HCT116 (cell line): ENCODE measurements at regions not wholly inside any gene's neighbourhood (a gene's known extent, or its start where the extent isn't known, plus 50 kb on each side); places are given as distances from the start of the nearest gene placed in this dataset.

Source experiments
- ATAC-seq: fragments of 200-7000 bp; cut with Tn5 transposase; 2 replicates; pipeline ENCODE4 v1.9.1; 2020; ENCODE audit warnings: mild to moderate bottlenecking, moderate library complexity
- BruUV-seq: library from RNA; stranded (reverse); fragments of 400-500 nt; replicated peaks from 2 replicates; lab custom pipeline; 2021; lab: Mats Ljungman, UMichigan
- CTCF ChIA-PET: fragments of 300-600 bp; sonication (Branson Sonifier 250); formaldehyde crosslinking; loops from one replicate; lab custom pipeline; 2021; ENCODE audit warnings: antibody characterized with exemption; lab: Charles Lee
- POLR2A ChIA-PET: fragments of 300-600, 350-600 bp; sonication (Branson Sonifier 250); formaldehyde crosslinking; loops from one replicate; lab custom pipeline; 2021; ENCODE audit warnings: antibody characterized with exemption; lab: Charles Lee
- RAD21 ChIA-PET, 2 experiments: fragments of 300-600 bp; sonication (Branson Sonifier 250); formaldehyde crosslinking; loops; one replicate each; lab custom pipeline; 2023; ENCODE audit warnings: low total read pairs in 2 of 2; ENCODE audit not compliant: uncharacterized antibody in 2 of 2, unreplicated experiment in 2 of 2, low non-redundant PET in 1 of 2; lab: Charles Lee
- DNase-seq: peaks from one replicate; pipeline ENCODE4 v3.0.0-alpha.2; 2010; ENCODE audit warnings: low read depth, low spot score
- H2AFZ ChIP-seq: fragments of 200-600 bp; shearing (Covaris generic), sonication (generic); 2 replicates; pipeline ENCODE4 v1.6.1; 2017; ENCODE audit warnings: low read depth, mixed run types, mixed read lengths, antibody characterized with exemption, low read length; ENCODE audit not compliant: poor library complexity, severe bottlenecking
- H3K27ac ChIP-seq: 2 replicates; pipeline ENCODE4 v1.5.1; 2012; ENCODE audit warnings: low read depth, low read length
- H3K27me3 ChIP-seq: fragments of 200-600 bp; sonication (generic); 2 replicates; pipeline ENCODE4 v1.6.1; 2016; ENCODE audit warnings: mixed run types, low read length, mixed read lengths; ENCODE audit not compliant: insufficient read depth
- H3K36me3 ChIP-seq, 2 experiments: fragments of 200-500 bp in 1 of 2; fragments of 200-600 bp in 1 of 2; sonication (Bioruptor generic) in 1 of 2; sonication (generic) in 1 of 2; 2 replicates each; pipeline versions ENCODE4 v1.5.1 to v1.6.1; 2014 to 2016; ENCODE audit warnings: low read length in 2 of 2, inconsistent platforms in 1 of 2, mixed read lengths in 1 of 2, mixed run types in 1 of 2; ENCODE audit not compliant: insufficient read depth in 2 of 2, control insufficient read depth in 1 of 2
- H3K4me1 ChIP-seq, 2 experiments: fragments of 200-600 bp in 1 of 2; sonication (generic) in 1 of 2; 2 replicates each; pipeline versions ENCODE4 v1.5.1 to v1.6.1; 2012 to 2017; ENCODE audit warnings: low read length in 2 of 2, inconsistent platforms in 1 of 2, mild to moderate bottlenecking in 1 of 2, mixed read lengths in 1 of 2, mixed run types in 1 of 2, moderate library complexity in 1 of 2; ENCODE audit not compliant: insufficient read depth in 2 of 2, control insufficient read depth in 1 of 2
- H3K4me2 ChIP-seq: fragments of 200-600 bp; sonication (generic); 2 replicates; pipeline ENCODE4 v1.6.1; 2017; ENCODE audit warnings: mixed run types, low read length, mixed read lengths
- H3K4me3 ChIP-seq, 2 experiments: fragments of 200-600 bp in 1 of 2; sonication (generic) in 1 of 2; replicated peaks in 1 of 2; 2 replicates each; pipeline ENCODE4 v1.5.1; 2011 to 2016; ENCODE audit warnings: low read length in 2 of 2, control low read depth in 1 of 2, low read depth in 1 of 2, mild to moderate bottlenecking in 1 of 2, mixed read lengths in 1 of 2, mixed run types in 1 of 2
- H3K79me2 ChIP-seq: fragments of 200-600 bp; sonication (generic); 2 replicates; pipeline ENCODE4 v1.6.1; 2017; ENCODE audit warnings: mild to moderate bottlenecking, mixed run types, low read length, moderate library complexity, mixed read lengths; ENCODE audit not compliant: insufficient read depth
- H3K9ac ChIP-seq: fragments of 200-600 bp; sonication (generic); 2 replicates; pipeline ENCODE4 v1.6.1; 2016; ENCODE audit warnings: low read length, mixed read lengths
- H3K9me2 ChIP-seq: fragments of 200-600 bp; sonication (generic), shearing (Covaris generic); 2 replicates; pipeline ENCODE4 v1.6.1; 2017; ENCODE audit warnings: mixed run types, mild to moderate bottlenecking, moderate library complexity; ENCODE audit not compliant: insufficient read depth
- H3K9me3 ChIP-seq, 2 experiments: fragments of 200-500 bp in 1 of 2; fragments of 200-600 bp in 1 of 2; sonication (Bioruptor generic) in 1 of 2; sonication (generic) in 1 of 2; 2 replicates each; pipeline ENCODE4 v1.6.1; 2014 to 2017; ENCODE audit warnings: low read length in 2 of 2, mixed read lengths in 2 of 2, inconsistent platforms in 1 of 2, low read depth in 1 of 2, mild to moderate bottlenecking in 1 of 2, mixed run types in 1 of 2, moderate library complexity in 1 of 2; ENCODE audit not compliant: control insufficient read depth in 1 of 2, insufficient read depth in 1 of 2
- H4K20me1 ChIP-seq: fragments of 200-600 bp; sonication (generic), shearing (Covaris generic); 2 replicates; pipeline ENCODE4 v1.6.1; 2017; ENCODE audit warnings: mixed run types, mild to moderate bottlenecking, moderate library complexity; ENCODE audit not compliant: insufficient read depth
- ATF3 ChIP-seq: IDR thresholded peaks from 2 replicates; pipeline ENCODE4 v1.6.1; 2012
- CEBPB ChIP-seq: IDR thresholded peaks from 2 replicates; pipeline ENCODE4 v1.6.1; 2012; ENCODE audit warnings: low read depth
- CTCF ChIP-seq, 3 experiments: fragments of 200-600 bp in 1 of 3; sonication (generic) in 1 of 3; IDR thresholded peaks in 2 of 3; conservative IDR thresholded peaks in 1 of 3; 2 replicates each; pipeline ENCODE4 v1.5.1; 2012 to 2017; ENCODE audit warnings: low read depth in 2 of 3, low read length in 2 of 3, antibody characterized with exemption in 1 of 3, borderline replicate concordance in 1 of 3, control low read depth in 1 of 3, mild to moderate bottlenecking in 1 of 3, mixed read lengths in 1 of 3, mixed run types in 1 of 3, moderate library complexity in 1 of 3; ENCODE audit not compliant: insufficient read depth in 1 of 3
- EZH2 ChIP-seq: fragments of 200-600 bp; sonication (generic); IDR thresholded peaks from 2 replicates; pipeline ENCODE4 v1.6.1; 2017; ENCODE audit warnings: antibody characterized with exemption, mixed run types
- EZH2phosphoT487 ChIP-seq: fragments of 200-600 bp; IDR thresholded peaks from 2 replicates; pipeline ENCODE4 v1.6.1; 2018; ENCODE audit warnings: antibody characterized with exemption, borderline replicate concordance
- FOSL1 ChIP-seq: IDR thresholded peaks from 2 replicates; pipeline ENCODE4 v1.6.1; 2012; ENCODE audit warnings: low read depth
- JUND ChIP-seq: IDR thresholded peaks from 2 replicates; pipeline ENCODE4 v1.6.1; 2012
- POLR2AphosphoS5 ChIP-seq: IDR thresholded peaks from 2 replicates; pipeline ENCODE4 v1.6.1; 2011; ENCODE audit warnings: mild to moderate bottlenecking, low read depth, low read length, moderate library complexity
- SIN3A ChIP-seq: IDR thresholded peaks from 2 replicates; pipeline ENCODE4 v1.6.1; 2012; ENCODE audit warnings: low read depth
- SP1 ChIP-seq: IDR thresholded peaks from 2 replicates; pipeline ENCODE4 v1.6.1; 2012; ENCODE audit warnings: low read depth
- YY1 ChIP-seq: IDR thresholded peaks from 2 replicates; pipeline ENCODE4 v1.6.1; 2011; ENCODE audit warnings: low read length, low read depth, moderate library complexity, mild to moderate bottlenecking; ENCODE audit not compliant: insufficient replicate concordance; ENCODE audit errors: extremely low read depth
- ZBTB33 ChIP-seq: IDR thresholded peaks from 2 replicates; pipeline ENCODE4 v1.6.1; 2011; ENCODE audit warnings: mild to moderate bottlenecking, low read length, moderate library complexity; ENCODE audit not compliant: insufficient replicate concordance; ENCODE audit errors: extremely low read depth
- ZFX ChIP-seq: fragments of 450-650 bp; IDR thresholded peaks from 2 replicates; pipeline ENCODE4 v1.6.1; 2017
- intact Hi-C: fragments of 100-400 bp; cut with micrococcal nuclease; formaldehyde crosslinking; loops from 2 replicates; pipeline ENCODE4 v1.10.0; 2022

GRCh38 chr9:106795031-106795430 lies 67.9 kb upstream of the ZNF462 start:
- intact Hi-C loops: no loop called here

More at GRCh38 chr9:106795031-106795430, 67.9 kb upstream of the ZNF462 start:
- ChIA-PET RAD21 (no interaction called here), POLR2A (no interaction called here), CTCF (no interaction called here)
- H3K9me2 ChIP-seq: no peaks in the 10 kb centered on the region
- H3K27me3 ChIP-seq: no peaks in the 10 kb centered on the region
- TF ChIP-seq SP1: no peak
- no peak for TF ChIP-seq CEBPB
- TF ChIP-seq JUND: no peak
- no peak for TF ChIP-seq ZFX
- TF ChIP-seq EZH2phosphoT487: no peak
- no peak for TF ChIP-seq YY1
- TF ChIP-seq CTCF (IDR thresholded peaks at IDR 0.05 in 2 of 3, conservative IDR thresholded peaks at IDR 0.05 in 1 of 3; ENCODE audit: borderline replicate concordance in 1 of 3, insufficient read depth in 1 of 3, low read depth in 2 of 3, low read length in 2 of 3): no peak
- no peak for TF ChIP-seq FOSL1
- no peak for TF ChIP-seq ATF3
- no peak for TF ChIP-seq SIN3A
- no peak for TF ChIP-seq POLR2AphosphoS5
- TF ChIP-seq ZBTB33: no peak
- no peak for TF ChIP-seq EZH2
- no peak overlapping the region for H3K27ac ChIP-seq
- H3K9ac ChIP-seq: no peak overlapping the region
- no peaks in the 10 kb centered on the region for H3K9me3 ChIP-seq
- no peak for ATAC-seq
- H3K4me2 ChIP-seq: no peak overlapping the region
- H3K79me2 ChIP-seq: no peaks in the 10 kb centered on the region
- H3K36me3 ChIP-seq: no peaks in the 10 kb centered on the region
- DNase-seq: no peak
- no peak overlapping the region for H3K4me3 ChIP-seq
- BruUV-seq: no TSS peak
- no peaks in the 10 kb centered on the region for H3K4me1 ChIP-seq
- no peaks in the 10 kb centered on the region for H4K20me1 ChIP-seq
- H2AFZ ChIP-seq: no peak overlapping the region
